Neural progenitor cell (in vitro differentiated cells): ENCODE measurements at regions not wholly inside any gene's neighbourhood (a gene's known extent, or its start where the extent isn't known, plus 50 kb on each side); places are given as distances from the start of the nearest gene placed in this dataset.

ENCODE experiments used
- DNase-seq: peaks from one replicate; pipeline ENCODE4 v3.0.0-alpha.2; 2016; ENCODE audit warnings: low spot score
- H2AFZ ChIP-seq: fragments of 200-600 bp; sonication (generic); replicated peaks from 2 replicates; pipeline ENCODE4 v1.6.1; 2016; ENCODE audit warnings: antibody characterized with exemption
- H3F3A ChIP-seq: fragments of 200-600 bp; sonication (generic); 2 replicates; pipeline ENCODE4 v1.6.1; 2016; ENCODE audit warnings: antibody characterized with exemption, low read depth
- H3K27ac ChIP-seq: fragments of 200-600 bp; sonication (generic); 2 replicates; pipeline ENCODE4 v1.5.1; 2016; ENCODE audit warnings: mild to moderate bottlenecking
- H3K27me3 ChIP-seq: fragments of 200-600 bp; sonication (generic); 2 replicates; pipeline ENCODE4 v1.6.1; 2016; ENCODE audit warnings: mild to moderate bottlenecking, moderate library complexity
- H3K36me3 ChIP-seq: fragments of 200-600 bp; sonication (generic); 2 replicates; pipeline ENCODE4 v1.5.1; 2016
- H3K4me1 ChIP-seq: fragments of 200-600 bp; sonication (generic); 2 replicates; pipeline ENCODE4 v1.6.1; 2016; ENCODE audit warnings: mixed run types
- H3K4me2 ChIP-seq: fragments of 200-600 bp; sonication (generic); 2 replicates; pipeline ENCODE4 v1.6.1; 2016
- H3K4me3 ChIP-seq: fragments of 200-600 bp; sonication (generic); 2 replicates; pipeline ENCODE4 v1.5.1; 2016
- H3K79me2 ChIP-seq: fragments of 200-600 bp; sonication (generic); 2 replicates; pipeline ENCODE4 v1.6.1; 2016; ENCODE audit warnings: low read depth
- H3K9ac ChIP-seq: fragments of 200-600 bp; sonication (generic); 2 replicates; pipeline ENCODE4 v1.6.1; 2016
- H3K9me3 ChIP-seq: fragments of 200-600 bp; sonication (generic); 2 replicates; pipeline ENCODE4 v1.5.1; 2016; ENCODE audit warnings: low read depth
- H4K20me1 ChIP-seq: fragments of 200-600 bp; sonication (generic); 2 replicates; pipeline ENCODE4 v1.6.1; 2016; ENCODE audit warnings: low read depth
- H3K27ac Mint-ChIP-seq: 3 replicates; pipeline ENCODE4 v1.8.0; 2021; ENCODE audit warnings: mixed read lengths
- H3K27me3 Mint-ChIP-seq: 2 replicates; pipeline ENCODE4 v1.8.0; 2022; ENCODE audit warnings: low read depth, mild to moderate bottlenecking, inconsistent platforms, moderate library complexity, mixed read lengths; ENCODE audit not compliant: insufficient read depth
- H3K36me3 Mint-ChIP-seq: 3 replicates; pipeline ENCODE4 v1.8.0; 2021; ENCODE audit warnings: mixed read lengths
- H3K4me1 Mint-ChIP-seq: 3 replicates; pipeline ENCODE4 v1.8.0; 2021; ENCODE audit warnings: mixed read lengths
- H3K4me3 Mint-ChIP-seq: 3 replicates; pipeline ENCODE4 v1.8.0; 2021; ENCODE audit warnings: mild to moderate bottlenecking, moderate library complexity, mixed read lengths
- H3K9me3 Mint-ChIP-seq: 3 replicates; pipeline ENCODE4 v1.8.0; 2020; ENCODE audit warnings: mixed read lengths
- EZH2 ChIP-seq: fragments of 200-600 bp; sonication (generic); IDR thresholded peaks from 2 replicates; pipeline ENCODE4 v1.6.1; 2017; ENCODE audit warnings: antibody characterized with exemption, mild to moderate bottlenecking, moderate library complexity
- EZH2phosphoT487 ChIP-seq: fragments of 200-600 bp; sonication (generic); IDR thresholded peaks from 2 replicates; pipeline ENCODE4 v1.6.1; 2017; ENCODE audit warnings: antibody characterized with exemption
- TF ChIP-seq, protein P1 (sequence below): fragments of 200-600 bp; sonication (generic); IDR thresholded peaks from 2 replicates; pipeline ENCODE4 v1.5.1; 2017; ENCODE audit warnings: antibody characterized with exemption, mild to moderate bottlenecking

GRCh38 chr3:193831495-193832455, 238.8 kb downstream of the OPA1 start:
- Mint-ChIP-seq H3K9me3 (no peaks in the 10 kb centered on the region), H3K4me3 (no peak overlapping the region), H3K27me3 (peaks cover 10% of the 10 kb centered on the region)

GRCh38 chr3:193832833-193833413, 239.9 kb downstream of the OPA1 start:
- H3K36me3 Mint-ChIP-seq, result no peaks in the 10 kb centered on the region

More at GRCh38 chr3:193831495-193832455, 238.8 kb downstream of the OPA1 start:
- DNase-seq, result no peak
- Mint-ChIP-seq H3K4me1 (peaks cover 24% of the 10 kb centered on the region), H3K36me3 (no peaks in the 10 kb centered on the region), H3K27ac (peak overlapping the region; percentile 43)
- Histone ChIP-seq H4K20me1 (no peaks in the 10 kb centered on the region), H3K27ac (no peak overlapping the region), H3K27me3 (no peaks in the 10 kb centered on the region), H3K4me3 (no peak overlapping the region), H3K9me3 (no peaks in the 10 kb centered on the region), H3K4me1 (peaks cover 12% of the 10 kb centered on the region), H2AFZ (no peak overlapping the region), H3K79me2 (no peaks in the 10 kb centered on the region), H3K4me2 (no peak overlapping the region), H3K36me3 (no peaks in the 10 kb centered on the region), H3F3A (no peaks in the 10 kb centered on the region), H3K9ac (no peak overlapping the region)
- TF ChIP-seq EZH2phosphoT487, result no peak
- no peak for TF ChIP-seq EZH2
- TF ChIP-seq, protein P1, sequence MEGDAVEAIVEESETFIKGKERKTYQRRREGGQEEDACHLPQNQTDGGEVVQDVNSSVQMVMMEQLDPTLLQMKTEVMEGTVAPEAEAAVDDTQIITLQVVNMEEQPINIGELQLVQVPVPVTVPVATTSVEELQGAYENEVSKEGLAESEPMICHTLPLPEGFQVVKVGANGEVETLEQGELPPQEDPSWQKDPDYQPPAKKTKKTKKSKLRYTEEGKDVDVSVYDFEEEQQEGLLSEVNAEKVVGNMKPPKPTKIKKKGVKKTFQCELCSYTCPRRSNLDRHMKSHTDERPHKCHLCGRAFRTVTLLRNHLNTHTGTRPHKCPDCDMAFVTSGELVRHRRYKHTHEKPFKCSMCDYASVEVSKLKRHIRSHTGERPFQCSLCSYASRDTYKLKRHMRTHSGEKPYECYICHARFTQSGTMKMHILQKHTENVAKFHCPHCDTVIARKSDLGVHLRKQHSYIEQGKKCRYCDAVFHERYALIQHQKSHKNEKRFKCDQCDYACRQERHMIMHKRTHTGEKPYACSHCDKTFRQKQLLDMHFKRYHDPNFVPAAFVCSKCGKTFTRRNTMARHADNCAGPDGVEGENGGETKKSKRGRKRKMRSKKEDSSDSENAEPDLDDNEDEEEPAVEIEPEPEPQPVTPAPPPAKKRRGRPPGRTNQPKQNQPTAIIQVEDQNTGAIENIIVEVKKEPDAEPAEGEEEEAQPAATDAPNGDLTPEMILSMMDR, result no peak

DNA sequence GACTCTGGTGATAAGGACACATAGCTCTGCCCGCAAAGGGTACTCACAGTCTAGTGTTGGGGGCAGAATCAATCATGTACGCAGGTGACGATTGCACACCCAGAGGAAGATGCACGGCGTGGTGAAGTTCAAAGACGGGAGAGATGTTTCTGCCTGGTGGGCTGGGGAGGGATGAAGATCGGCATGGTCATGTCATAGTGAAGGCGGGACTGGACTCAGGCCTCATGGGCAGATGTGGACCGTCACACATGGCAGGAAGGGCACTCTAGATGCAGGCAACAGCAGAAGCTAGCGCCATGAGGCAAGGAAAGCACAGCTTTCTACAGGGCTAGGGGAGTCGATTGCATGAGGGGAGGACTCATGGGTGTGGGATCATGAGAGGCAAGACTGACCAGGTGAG, 240.6 kb downstream of the OPA1 start:
- no peaks in the 10 kb centered on the region for H3K4me1 ChIP-seq
- no peaks in the 10 kb centered on the region for H4K20me1 ChIP-seq
- H3K79me2 ChIP-seq, result no peaks in the 10 kb centered on the region
- H3K27me3 Mint-ChIP-seq, result peaks cover 7% of the 10 kb centered on the region
- peaks cover 8% of the 10 kb centered on the region for H3K4me1 Mint-ChIP-seq
- no peak overlapping the region for H3K27ac ChIP-seq
- no peak overlapping the region for H2AFZ ChIP-seq
- no peaks in the 10 kb centered on the region for H3F3A ChIP-seq
- H3K4me3 ChIP-seq, result no peak overlapping the region
- no peaks in the 10 kb centered on the region for H3K27me3 ChIP-seq
- H3K4me3 Mint-ChIP-seq, result no peak overlapping the region
- no peak for DNase-seq
- H3K9me3 Mint-ChIP-seq, result peaks cover 2% of the 10 kb centered on the region
- no peaks in the 10 kb centered on the region for H3K9me3 ChIP-seq
- no peak overlapping the region for H3K27ac Mint-ChIP-seq
- no peaks in the 10 kb centered on the region for H3K36me3 Mint-ChIP-seq
- no peaks in the 10 kb centered on the region for H3K36me3 ChIP-seq
- TF ChIP-seq EZH2phosphoT487 (no peak), EZH2 (no peak)
- TF ChIP-seq, protein P1, result no peak
- no peak overlapping the region for H3K4me2 ChIP-seq
- H3K9ac ChIP-seq, result no peak overlapping the region

More at GRCh38 chr3:193832833-193833413, 239.9 kb downstream of the OPA1 start:
- DNase-seq, result no peak
- Mint-ChIP-seq H3K27me3 (peaks cover 8% of the 10 kb centered on the region), H3K9me3 (no peaks in the 10 kb centered on the region), H3K4me1 (peaks cover 15% of the 10 kb centered on the region), H3K4me3 (no peak overlapping the region), H3K27ac (no peak overlapping the region)
- Histone ChIP-seq H3K4me3 (no peak overlapping the region), H3F3A (no peaks in the 10 kb centered on the region), H3K27ac (no peak overlapping the region), H3K4me1 (peaks cover under 1% of the 10 kb centered on the region), H3K36me3 (no peaks in the 10 kb centered on the region), H2AFZ (no peak overlapping the region), H3K4me2 (no peak overlapping the region), H3K9ac (no peak overlapping the region), H3K79me2 (no peaks in the 10 kb centered on the region), H3K9me3 (no peaks in the 10 kb centered on the region), H3K27me3 (no peaks in the 10 kb centered on the region), H4K20me1 (no peaks in the 10 kb centered on the region)
- no peak for TF ChIP-seq EZH2
- TF ChIP-seq, protein P1, result no peak
- TF ChIP-seq EZH2phosphoT487, result no peak
